ES-I3 (cell line): ENCODE measurements at regions not wholly inside any gene's neighbourhood (a gene's known extent, or its start where the extent isn't known, plus 50 kb on each side); places are given as distances from the start of the nearest gene placed in this dataset.

ENCODE experiments used
- H3K36me3 ChIP-seq: 2 replicates; pipeline ENCODE4 v1.6.1; 2013; ENCODE audit warnings: mild to moderate bottlenecking, low read length, control low read depth, moderate library complexity; ENCODE audit not compliant: insufficient read depth
- H3K4me1 ChIP-seq: 2 replicates; pipeline ENCODE4 v1.6.1; 2013; ENCODE audit warnings: mild to moderate bottlenecking, control low read depth, low read length; ENCODE audit not compliant: insufficient read depth
- H3K9ac ChIP-seq: 2 replicates; pipeline ENCODE4 v1.6.1; 2013; ENCODE audit warnings: low read depth, mild to moderate bottlenecking, low read length, moderate library complexity
- H3K9me3 ChIP-seq: 2 replicates; pipeline ENCODE4 v1.6.1; 2013; ENCODE audit warnings: mild to moderate bottlenecking, low read length, moderate library complexity; ENCODE audit not compliant: control insufficient read depth, insufficient read depth

GRCh38 chr16:75924397-75924796 lies 198.1 kb upstream of the CPHXL start:
- Histone ChIP-seq H3K4me1 (no peaks in the 10 kb centered on the region), H3K9me3 (no peaks in the 10 kb centered on the region; the same call in 1 of the 2 replicates), H3K9ac (no peak overlapping the region), H3K36me3 (no peaks in the 10 kb centered on the region)

- Histone ChIP-seq H3K9me3 (no peaks in the 10 kb centered on the region; the same call in none of the 2 replicates), H3K9ac (no peak overlapping the region), H3K4me1 (no peaks in the 10 kb centered on the region), H3K36me3 (no peaks in the 10 kb centered on the region)
Measured at GRCh38 chr16:75927810-75928209, 201.5 kb upstream of the CPHXL start.

GRCh38 chr16:75928295-75928694 lies 202.0 kb upstream of the CPHXL start:
- Histone ChIP-seq H3K4me1 (no peaks in the 10 kb centered on the region), H3K9me3 (no peaks in the 10 kb centered on the region; the same call in none of the 2 replicates), H3K36me3 (no peaks in the 10 kb centered on the region), H3K9ac (no peak overlapping the region)

GRCh38 chr16:75929046-75929445 lies 202.8 kb upstream of the CPHXL start:
- Histone ChIP-seq H3K36me3 (no peaks in the 10 kb centered on the region), H3K9me3 (no peaks in the 10 kb centered on the region; the same call in none of the 2 replicates), H3K4me1 (no peaks in the 10 kb centered on the region), H3K9ac (no peak overlapping the region)

- H3K36me3 ChIP-seq, result no peaks in the 10 kb centered on the region
- no peaks in the 10 kb centered on the region; the same call in none of the 2 replicates for H3K9me3 ChIP-seq
- H3K9ac ChIP-seq, result no peak overlapping the region
- no peaks in the 10 kb centered on the region for H3K4me1 ChIP-seq
Measured at GRCh38 chr16:75931043-75931442, 204.8 kb upstream of the CPHXL start.

- no peaks in the 10 kb centered on the region; the same call in none of the 2 replicates for H3K9me3 ChIP-seq
- no peaks in the 10 kb centered on the region for H3K4me1 ChIP-seq
- no peaks in the 10 kb centered on the region for H3K36me3 ChIP-seq
- no peak overlapping the region for H3K9ac ChIP-seq
Measured at GRCh38 chr16:75931970-75932369, 205.7 kb upstream of the CPHXL start.

GRCh38 chr16:75938818-75939217 lies 212.5 kb upstream of the CPHXL start:
- Histone ChIP-seq H3K36me3 (no peaks in the 10 kb centered on the region), H3K4me1 (no peaks in the 10 kb centered on the region), H3K9me3 (no peaks in the 10 kb centered on the region), H3K9ac (no peak overlapping the region)

GRCh38 chr16:75942351-75942750 lies 216.1 kb upstream of the CPHXL start:
- H3K36me3 ChIP-seq, result no peaks in the 10 kb centered on the region
- no peaks in the 10 kb centered on the region for H3K4me1 ChIP-seq
- H3K9me3 ChIP-seq, result no peaks in the 10 kb centered on the region
- no peak overlapping the region for H3K9ac ChIP-seq

- Histone ChIP-seq H3K9ac (no peak overlapping the region), H3K9me3 (no peaks in the 10 kb centered on the region), H3K36me3 (no peaks in the 10 kb centered on the region), H3K4me1 (no peaks in the 10 kb centered on the region)
Measured at GRCh38 chr16:75942936-75943335, 216.6 kb upstream of the CPHXL start.

GRCh38 chr16:75943705-75944514 lies 217.6 kb upstream of the CPHXL start:
- Histone ChIP-seq H3K9me3 (no peaks in the 10 kb centered on the region), H3K36me3 (no peaks in the 10 kb centered on the region), H3K4me1 (no peaks in the 10 kb centered on the region), H3K9ac (no peak overlapping the region)

- H3K4me1 ChIP-seq, result no peaks in the 10 kb centered on the region
- no peak overlapping the region for H3K9ac ChIP-seq
- H3K9me3 ChIP-seq, result no peaks in the 10 kb centered on the region
- no peaks in the 10 kb centered on the region for H3K36me3 ChIP-seq
Measured at GRCh38 chr16:75945916-75946457, 219.7 kb upstream of the CPHXL start.

- no peaks in the 10 kb centered on the region for H3K36me3 ChIP-seq
- no peaks in the 10 kb centered on the region for H3K4me1 ChIP-seq
- H3K9ac ChIP-seq, result no peak overlapping the region
- H3K9me3 ChIP-seq, result no peaks in the 10 kb centered on the region
Measured at GRCh38 chr16:75947626-75948239, 221.4 kb upstream of the CPHXL start.

GRCh38 chr16:75948441-75948840 lies 222.2 kb upstream of the CPHXL start:
- Histone ChIP-seq H3K36me3 (no peaks in the 10 kb centered on the region), H3K9me3 (no peaks in the 10 kb centered on the region), H3K9ac (no peak overlapping the region), H3K4me1 (no peaks in the 10 kb centered on the region)

GRCh38 chr16:75948886-75949285 lies 222.6 kb upstream of the CPHXL start:
- Histone ChIP-seq H3K9me3 (no peaks in the 10 kb centered on the region), H3K9ac (no peak overlapping the region), H3K36me3 (no peaks in the 10 kb centered on the region), H3K4me1 (no peaks in the 10 kb centered on the region)

GRCh38 chr16:75952124-75952523 lies 225.8 kb upstream of the CPHXL start:
- Histone ChIP-seq H3K36me3 (no peaks in the 10 kb centered on the region), H3K4me1 (no peaks in the 10 kb centered on the region), H3K9ac (no peak overlapping the region), H3K9me3 (no peaks in the 10 kb centered on the region)
